T-cell (primary cell): ENCODE measurements at regions not wholly inside any gene's neighbourhood (a gene's known extent, or its start where the extent isn't known, plus 50 kb on each side); places are given as distances from the start of the nearest gene placed in this dataset.

Source experiments
- ATAC-seq, 4 experiments: fragments of 200-7000 bp in 3 of 4; fragments of 150-1000 bp in 1 of 4; cut with Tn5 transposase; replicated peaks in 1 of 4; 1 replicate in 3 of 4; 2 replicates in 1 of 4; pipeline ENCODE4 v1.10.0; 2021; ENCODE audit warnings: moderate library complexity in 3 of 4, mild to moderate bottlenecking in 2 of 4, moderate number of reproducible peaks in 1 of 4
- CTCF ChIA-PET, 2 donors: fragments of 300-600 bp; sonication (Branson Sonifier 250); formaldehyde crosslinking; loops; one replicate each; lab custom pipeline; 2022; ENCODE audit warnings: antibody characterized with exemption in 2 of 2; lab: Charles Lee
- POLR2A ChIA-PET, 2 donors: fragments of 300-600 bp; sonication (Branson Sonifier 250); formaldehyde crosslinking; loops; one replicate each; lab custom pipeline; 2022; ENCODE audit warnings: antibody characterized with exemption in 2 of 2; lab: Charles Lee
- DNase-seq, 35 experiments: peaks; one replicate each; pipeline versions ENCODE4 v3.0.0 to v3.0.0-alpha.2; 2013 to 2023
- H3K27ac ChIP-seq: one replicate; pipeline ENCODE4 v1.5.1; 2013; ENCODE audit warnings: low read length
- H3K27me3 ChIP-seq, 2 experiments: replicated peaks in 1 of 2; 1 replicate in 1 of 2; 2 replicates in 1 of 2; pipeline versions ENCODE4 v1.6.1 to v1.7.0; 2013; ENCODE audit warnings: low read length in 1 of 2, mixed read lengths in 1 of 2; ENCODE audit not compliant: control insufficient read depth in 2 of 2, insufficient read depth in 2 of 2; ENCODE audit errors: extremely low read depth in 1 of 2
- H3K36me3 ChIP-seq, 2 donors: 1 replicate in 1 of 2; 2 replicates in 1 of 2; pipeline versions ENCODE4 v1.6.1 to v1.7.0; 2013; ENCODE audit warnings: low read length in 1 of 2; ENCODE audit not compliant: control insufficient read depth in 2 of 2, insufficient read depth in 1 of 2; ENCODE audit errors: extremely low read depth in 1 of 2
- H3K4me1 ChIP-seq, 2 experiments: 1 replicate in 1 of 2; 2 replicates in 1 of 2; pipeline versions ENCODE4 v1.6.1 to v1.7.0; 2013; ENCODE audit warnings: low read length in 2 of 2, mixed read lengths in 1 of 2; ENCODE audit not compliant: insufficient read depth in 2 of 2, control insufficient read depth in 1 of 2; ENCODE audit errors: extremely low read depth in 1 of 2
- H3K4me3 ChIP-seq, 2 donors: 1 replicate in 1 of 2; 2 replicates in 1 of 2; pipeline versions ENCODE4 v1.5.1 to v1.7.0; 2013; ENCODE audit warnings: mild to moderate bottlenecking in 2 of 2, low read length in 1 of 2, moderate library complexity in 1 of 2; ENCODE audit not compliant: control insufficient read depth in 1 of 2; ENCODE audit errors: extremely low read depth in 1 of 2
- H3K9me3 ChIP-seq: 2 replicates; pipeline ENCODE4 v1.7.0; 2013
- H3K27ac Mint-ChIP-seq, 2 donors: one replicate each; pipeline ENCODE4 v1.8.0; 2020 to 2021; ENCODE audit warnings: mild to moderate bottlenecking in 2 of 2, mixed read lengths in 2 of 2
- H3K27me3 Mint-ChIP-seq, 2 donors: one replicate each; pipeline ENCODE4 v1.8.0; 2021 to 2022; ENCODE audit warnings: mixed read lengths in 2 of 2
- H3K36me3 Mint-ChIP-seq: one replicate; pipeline ENCODE4 v1.8.0; 2021; ENCODE audit warnings: mixed read lengths
- H3K4me1 Mint-ChIP-seq, 3 donors: one replicate each; pipeline ENCODE4 v1.8.0; 2020 to 2022; ENCODE audit warnings: mixed read lengths in 3 of 3, mild to moderate bottlenecking in 1 of 3
- H3K4me3 Mint-ChIP-seq, 3 donors: one replicate each; pipeline ENCODE4 v1.8.0; 2020 to 2022; ENCODE audit warnings: mild to moderate bottlenecking in 3 of 3, mixed read lengths in 3 of 3, moderate library complexity in 3 of 3
- H3K9me3 Mint-ChIP-seq, 3 donors: one replicate each; pipeline ENCODE4 v1.8.0; 2020 to 2022; ENCODE audit warnings: mixed read lengths in 3 of 3
- WGBS: methylation state at CpG from one replicate; pipeline ENCODE4 v1.1.5; 2013; ENCODE audit warnings: missing lambda C conversion rate; ENCODE audit not compliant: insufficient coverage; 5-methylcytosine and 5-hydroxymethylcytosine counted together

DNA sequence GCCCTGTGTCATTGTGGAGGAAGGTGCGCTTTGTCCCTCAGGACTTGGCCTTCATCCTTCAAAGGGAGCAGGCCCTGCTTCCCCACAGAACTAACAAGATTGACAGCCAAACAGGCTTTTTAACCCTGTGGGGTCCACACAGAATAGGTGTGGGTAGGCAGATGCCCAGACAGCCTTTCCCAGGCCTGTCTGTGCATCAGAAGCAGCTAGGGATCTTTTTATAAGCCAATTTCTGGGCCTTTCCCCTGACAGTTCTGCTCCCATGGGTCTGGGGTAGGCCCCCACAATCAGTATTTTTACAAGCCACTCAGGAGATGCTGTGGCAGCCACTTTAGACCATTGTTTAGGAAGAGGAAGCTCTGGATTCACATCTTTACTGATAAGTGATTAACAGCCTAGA lies 69.2 kb downstream of the MRPL46 start:
- Mint-ChIP-seq H3K27ac (no peak overlapping the region), H3K4me1 (peaks cover 6 to 18% (median 13%) of the 10 kb centered on the region in 3 donors), H3K27me3 (peaks cover 9 to 11% of the 10 kb centered on the region in 2 donors), H3K9me3 (no peaks in the 10 kb centered on the region), H3K4me3 (no peak overlapping the region), H3K36me3 (no peaks in the 10 kb centered on the region)
- Histone ChIP-seq H3K4me1 (peaks cover 10 to 11% of the 10 kb centered on the region in 2 experiments), H3K36me3 (no peaks in the 10 kb centered on the region), H3K27ac (no peak overlapping the region), H3K4me3 (no peak overlapping the region), H3K27me3 (peaks cover 0 to 5% of the 10 kb centered on the region in 2 experiments), H3K9me3 (no peaks in the 10 kb centered on the region)
- ChIA-PET POLR2A (no interaction called here), CTCF (no interaction called here)
- ATAC-seq (no peak), DNase-seq (no peak)
- no CpG with 5 or more reads among the region's 1 CpG for WGBS

GRCh38 chr15:88397506-88397905 lies 69.7 kb downstream of the MRPL46 start:
- CTCF ChIA-PET = no interaction called here

GRCh38 chr15:88395872-88396781 lies 71.1 kb downstream of the MRPL46 start:
- Mint-ChIP-seq H3K27me3 (peaks cover 8 to 9% of the 10 kb centered on the region in 2 donors), H3K36me3 (no peaks in the 10 kb centered on the region), H3K27ac (no peak overlapping the region), H3K9me3 (no peaks in the 10 kb centered on the region), H3K4me1 (no peaks in the 10 kb centered on the region), H3K4me3 (no peak overlapping the region)
- ATAC-seq = no peak
- Histone ChIP-seq H3K36me3 (no peaks in the 10 kb centered on the region), H3K27ac (no peak overlapping the region), H3K27me3 (peaks cover 0 to 5% of the 10 kb centered on the region in 2 experiments), H3K4me1 (no peaks in the 10 kb centered on the region), H3K4me3 (no peak overlapping the region), H3K9me3 (no peaks in the 10 kb centered on the region)
- ChIA-PET CTCF (no interaction called here), POLR2A (no interaction called here)
- no peak for DNase-seq
- WGBS = 56% methylated on average over 1 of the region's 6 CpGs

More at GRCh38 chr15:88397506-88397905, 69.7 kb downstream of the MRPL46 start:
- Mint-ChIP-seq H3K36me3 (no peaks in the 10 kb centered on the region), H3K4me1 (peaks cover 3 to 13% (median 10%) of the 10 kb centered on the region in 3 donors), H3K9me3 (no peaks in the 10 kb centered on the region), H3K27me3 (peaks cover 9 to 11% of the 10 kb centered on the region in 2 donors), H3K4me3 (no peak overlapping the region), H3K27ac (no peak overlapping the region)
- ATAC-seq = no peak
- Histone ChIP-seq H3K4me1 (peaks cover 6 to 10% of the 10 kb centered on the region in 2 experiments), H3K27ac (no peak overlapping the region), H3K36me3 (no peaks in the 10 kb centered on the region), H3K9me3 (no peaks in the 10 kb centered on the region), H3K4me3 (no peak overlapping the region), H3K27me3 (peaks cover 0 to 5% of the 10 kb centered on the region in 2 experiments)
- 90% methylated on average over 4 of the region's 6 CpGs for WGBS
- POLR2A ChIA-PET = no interaction called here
- no peak for DNase-seq

- ATAC-seq = no peak
- no peak for DNase-seq
- no peak overlapping the region for H3K27ac Mint-ChIP-seq
- no peak overlapping the region for H3K4me3 Mint-ChIP-seq
- ChIA-PET POLR2A (no interaction called here), CTCF (no interaction called here)
- Histone ChIP-seq H3K4me3 (no peak overlapping the region), H3K36me3 (no peaks in the 10 kb centered on the region), H3K27ac (no peak overlapping the region), H3K4me1 (no peaks in the 10 kb centered on the region), H3K27me3 (peaks cover 0 to 5% of the 10 kb centered on the region in 2 experiments), H3K9me3 (no peaks in the 10 kb centered on the region)
- no peaks in the 10 kb centered on the region for H3K9me3 Mint-ChIP-seq
- H3K36me3 Mint-ChIP-seq = no peaks in the 10 kb centered on the region
- no peaks in the 10 kb centered on the region for H3K4me1 Mint-ChIP-seq
- 84% methylated on average over 4 of the region's 7 CpGs for WGBS
- peaks cover 6 to 9% of the 10 kb centered on the region in 2 donors for H3K27me3 Mint-ChIP-seq
Measured at GRCh38 chr15:88395241-88395640, 71.9 kb downstream of the MRPL46 start.

GRCh38 chr15:88394553-88395145 lies 72.5 kb downstream of the MRPL46 start:
- Histone ChIP-seq H3K27me3 (peaks cover 0 to 2% of the 10 kb centered on the region in 2 experiments), H3K36me3 (no peaks in the 10 kb centered on the region), H3K4me3 (no peak overlapping the region), H3K9me3 (no peaks in the 10 kb centered on the region), H3K27ac (no peak overlapping the region), H3K4me1 (no peaks in the 10 kb centered on the region)
- Mint-ChIP-seq H3K4me3 (no peak overlapping the region), H3K36me3 (no peaks in the 10 kb centered on the region), H3K9me3 (no peaks in the 10 kb centered on the region), H3K27ac (no peak overlapping the region), H3K27me3 (peaks cover 6 to 11% of the 10 kb centered on the region in 2 donors), H3K4me1 (no peaks in the 10 kb centered on the region)
- ATAC-seq (no peak), DNase-seq (no peak)
- POLR2A ChIA-PET = no interaction called here
- CTCF ChIA-PET = no interaction called here
- no CpG with 5 or more reads among the region's 1 CpG for WGBS

GRCh38 chr15:88393719-88394519 lies 73.3 kb downstream of the MRPL46 start:
- H3K36me3 Mint-ChIP-seq = no peaks in the 10 kb centered on the region
- no peak overlapping the region for H3K4me3 Mint-ChIP-seq
- H3K27me3 Mint-ChIP-seq = peaks cover 6 to 11% of the 10 kb centered on the region in 2 donors
- no peaks in the 10 kb centered on the region for H3K9me3 Mint-ChIP-seq
- no peaks in the 10 kb centered on the region for H3K9me3 ChIP-seq
- H3K27ac Mint-ChIP-seq = no peak overlapping the region
- CTCF ChIA-PET = no interaction called here
- DNase-seq (no peak), ATAC-seq (no peak)
- POLR2A ChIA-PET = no interaction called here
- H3K4me1 ChIP-seq = no peaks in the 10 kb centered on the region
- 67% methylated on average over 4 of the region's 6 CpGs for whole genome bisulfite sequencing
- H3K27ac ChIP-seq = no peak overlapping the region
- peaks cover 0 to 2% of the 10 kb centered on the region in 2 experiments for H3K27me3 ChIP-seq
- H3K4me1 Mint-ChIP-seq = no peaks in the 10 kb centered on the region
- no peak overlapping the region for H3K4me3 ChIP-seq
- H3K36me3 ChIP-seq = no peaks in the 10 kb centered on the region
